ENCODE measurements at regions not wholly inside any gene's neighbourhood (a gene's known extent, or its start where the extent isn't known, plus 50 kb on each side); places are given as distances from the start of the nearest gene placed in this dataset.
"Not testable (repeated sequence)": the region's sequence is repeated elsewhere in the genome, so short reads cannot be mapped to it uniquely, and the experiment has no call there.

GRCh38 chr1:83401146-83401545 lies 597.8 kb downstream of the TTLL7 start:
- not testable (repeated sequence) for H3K4me3 ChIP-seq (ENCODE audit: low read length)
- peak; percentile 16 for DNase-seq (ENCODE audit: low read depth)

- DNase-seq (ENCODE audit: low read depth): not testable (repeated sequence)
Observed at GRCh38 chr1:83400173-83400572, 598.8 kb downstream of the TTLL7 start.

GRCh38 chr1:83398125-83398524 lies 600.8 kb downstream of the TTLL7 start:
- DNase-seq (ENCODE audit: low read depth); H3K4me3 ChIP-seq (ENCODE audit: low read length): not testable (repeated sequence)

More at GRCh38 chr1:83400173-83400572, 598.8 kb downstream of the TTLL7 start:
- H3K4me3 ChIP-seq (ENCODE audit: low read length): not testable (repeated sequence)

GRCh38 chr1:83395130-83395529 lies 603.8 kb downstream of the TTLL7 start:
- not testable (repeated sequence) for H3K4me3 ChIP-seq (ENCODE audit: low read length); DNase-seq (ENCODE audit: low read depth)

GRCh38 chr1:83386946-83387345 lies 612.0 kb downstream of the TTLL7 start:
- H3K4me3 ChIP-seq (ENCODE audit: low read length); DNase-seq (ENCODE audit: low read depth): not testable (repeated sequence)

GRCh38 chr1:83383107-83383506 lies 615.8 kb downstream of the TTLL7 start:
- H3K4me3 ChIP-seq (ENCODE audit: low read length): not testable (repeated sequence)

GRCh38 chr1:83373018-83373417 lies 625.9 kb downstream of the TTLL7 start:
- not testable (repeated sequence) for H3K4me3 ChIP-seq (ENCODE audit: low read length); DNase-seq (ENCODE audit: low read depth)

More at GRCh38 chr1:83383107-83383506, 615.8 kb downstream of the TTLL7 start:
- DNase-seq (ENCODE audit: low read depth): not testable (repeated sequence)

- not testable (repeated sequence) for DNase-seq (ENCODE audit: low read depth); H3K4me3 ChIP-seq (ENCODE audit: low read length)
Observed at GRCh38 chr1:83369853-83370252, 629.1 kb downstream of the TTLL7 start.

GRCh38 chr1:83365320-83365719 lies 633.6 kb downstream of the TTLL7 start:
- DNase-seq (ENCODE audit: low read depth); H3K4me3 ChIP-seq (ENCODE audit: low read length): not testable (repeated sequence)

- DNase-seq (ENCODE audit: low read depth): peak; percentile 1
Observed at GRCh38 chr1:83345375-83345774, 653.6 kb downstream of the TTLL7 start.

GRCh38 chr1:83343767-83344166 lies 655.2 kb downstream of the TTLL7 start:
- H3K4me3 ChIP-seq (ENCODE audit: low read length); DNase-seq (ENCODE audit: low read depth): not testable (repeated sequence)

More at GRCh38 chr1:83345375-83345774, 653.6 kb downstream of the TTLL7 start:
- not testable (repeated sequence) for H3K4me3 ChIP-seq (ENCODE audit: low read length)

GRCh38 chr1:83342995-83343394 lies 655.9 kb downstream of the TTLL7 start:
- not testable (repeated sequence) for H3K4me3 ChIP-seq (ENCODE audit: low read length)
- peak; percentile 1 for DNase-seq (ENCODE audit: low read depth)

- not testable (repeated sequence) for DNase-seq (ENCODE audit: low read depth)
Observed at GRCh38 chr1:83332308-83332707, 666.6 kb downstream of the TTLL7 start.

GRCh38 chr1:83318366-83318765 lies 680.6 kb downstream of the TTLL7 start:
- no peak for DNase-seq (ENCODE audit: low read depth)
- H3K4me3 ChIP-seq (ENCODE audit: low read length): no peak overlapping the region
- no peak for TF ChIP-seq CTCF (IDR thresholded peaks at IDR 0.05; ENCODE audit: insufficient read depth, low read depth, low read length, missing control alignments)

More at GRCh38 chr1:83332308-83332707, 666.6 kb downstream of the TTLL7 start:
- H3K4me3 ChIP-seq (ENCODE audit: low read length): not testable (repeated sequence)

- not testable (repeated sequence) for DNase-seq (ENCODE audit: low read depth); H3K4me3 ChIP-seq (ENCODE audit: low read length)
Observed at GRCh38 chr1:83315446-83315845, 683.5 kb downstream of the TTLL7 start.

GRCh38 chr1:83310161-83310560 lies 688.8 kb downstream of the TTLL7 start:
- not testable (repeated sequence) for H3K4me3 ChIP-seq (ENCODE audit: low read length); DNase-seq (ENCODE audit: low read depth)

- DNase-seq (ENCODE audit: low read depth); H3K4me3 ChIP-seq (ENCODE audit: low read length): not testable (repeated sequence)
Observed at GRCh38 chr1:83309035-83309434, 689.9 kb downstream of the TTLL7 start.

GRCh38 chr1:83306811-83307210 lies 692.1 kb downstream of the TTLL7 start:
- not testable (repeated sequence) for H3K4me3 ChIP-seq (ENCODE audit: low read length); DNase-seq (ENCODE audit: low read depth)

GRCh38 chr1:83295594-83295993 lies 703.3 kb downstream of the TTLL7 start:
- DNase-seq (ENCODE audit: low read depth): peak; percentile 34
- not testable (repeated sequence) for H3K4me3 ChIP-seq (ENCODE audit: low read length)

GRCh38 chr1:83287391-83287790 lies 711.5 kb downstream of the TTLL7 start:
- not testable (repeated sequence) for DNase-seq (ENCODE audit: low read depth); H3K4me3 ChIP-seq (ENCODE audit: low read length)
